ENCODE measurements at regions not wholly inside any gene's neighbourhood (a gene's known extent, or its start where the extent isn't known, plus 50 kb on each side); places are given as distances from the start of the nearest gene placed in this dataset.

DNA sequence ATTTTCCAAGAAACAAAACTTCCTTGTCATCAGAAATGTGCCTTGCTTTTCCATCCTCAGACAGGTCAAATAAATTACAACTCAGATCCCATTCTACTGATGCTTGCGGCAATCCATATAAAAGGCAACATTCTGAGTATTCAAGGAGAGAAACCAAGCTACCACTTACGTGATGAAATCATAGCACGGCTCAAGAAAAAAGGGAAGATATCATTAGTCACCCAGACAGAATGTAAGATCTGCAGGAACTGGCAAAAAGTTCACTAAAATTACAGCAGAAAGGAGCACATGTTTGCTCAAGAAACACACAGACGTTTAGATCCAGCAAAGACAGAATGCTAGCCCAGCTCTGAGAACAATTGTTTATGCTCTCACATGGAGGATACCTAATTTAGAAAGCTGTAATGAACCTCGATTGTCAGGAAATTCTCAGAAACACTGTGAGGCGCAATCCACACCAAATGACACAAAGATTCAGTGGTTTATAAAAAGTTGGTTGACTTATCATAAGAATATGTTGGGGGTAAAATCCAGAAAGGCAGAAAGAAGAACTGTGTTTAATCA lies 304.2 kb downstream of the ADGRG6 start:
- TF ChIP-seq, protein P1, sequence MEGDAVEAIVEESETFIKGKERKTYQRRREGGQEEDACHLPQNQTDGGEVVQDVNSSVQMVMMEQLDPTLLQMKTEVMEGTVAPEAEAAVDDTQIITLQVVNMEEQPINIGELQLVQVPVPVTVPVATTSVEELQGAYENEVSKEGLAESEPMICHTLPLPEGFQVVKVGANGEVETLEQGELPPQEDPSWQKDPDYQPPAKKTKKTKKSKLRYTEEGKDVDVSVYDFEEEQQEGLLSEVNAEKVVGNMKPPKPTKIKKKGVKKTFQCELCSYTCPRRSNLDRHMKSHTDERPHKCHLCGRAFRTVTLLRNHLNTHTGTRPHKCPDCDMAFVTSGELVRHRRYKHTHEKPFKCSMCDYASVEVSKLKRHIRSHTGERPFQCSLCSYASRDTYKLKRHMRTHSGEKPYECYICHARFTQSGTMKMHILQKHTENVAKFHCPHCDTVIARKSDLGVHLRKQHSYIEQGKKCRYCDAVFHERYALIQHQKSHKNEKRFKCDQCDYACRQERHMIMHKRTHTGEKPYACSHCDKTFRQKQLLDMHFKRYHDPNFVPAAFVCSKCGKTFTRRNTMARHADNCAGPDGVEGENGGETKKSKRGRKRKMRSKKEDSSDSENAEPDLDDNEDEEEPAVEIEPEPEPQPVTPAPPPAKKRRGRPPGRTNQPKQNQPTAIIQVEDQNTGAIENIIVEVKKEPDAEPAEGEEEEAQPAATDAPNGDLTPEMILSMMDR (IDR thresholded peaks at IDR 0.05) = no peak
- TF ChIP-seq ELF1 (IDR thresholded peaks at IDR 0.05) = no peak

All from SK-N-SH (cell line).